Body of pancreas (tissue), 4 donors: ENCODE measurements at regions not wholly inside any gene's neighbourhood (a gene's known extent, or its start where the extent isn't known, plus 50 kb on each side); places are given as distances from the start of the nearest gene placed in this dataset.

Experiments
- POLR2A ChIP-seq, 3 donors: fragments of 450-650 bp; IDR thresholded peaks; one replicate each; pipeline ENCODE4 v1.6.1; 2016; ENCODE audit warnings: antibody characterized with exemption in 3 of 3, mild to moderate bottlenecking in 2 of 3
- TF ChIP-seq, protein P1 (sequence below), 7 experiments: fragments of 450-650 bp in 4 of 7; fragments of 200-600 bp in 3 of 7; sonication (generic) in 3 of 7; IDR thresholded peaks; one replicate each; pipeline ENCODE4 v1.5.1; 2016 to 2019; ENCODE audit warnings: antibody characterized with exemption in 7 of 7

- TF ChIP-seq, protein P1, sequence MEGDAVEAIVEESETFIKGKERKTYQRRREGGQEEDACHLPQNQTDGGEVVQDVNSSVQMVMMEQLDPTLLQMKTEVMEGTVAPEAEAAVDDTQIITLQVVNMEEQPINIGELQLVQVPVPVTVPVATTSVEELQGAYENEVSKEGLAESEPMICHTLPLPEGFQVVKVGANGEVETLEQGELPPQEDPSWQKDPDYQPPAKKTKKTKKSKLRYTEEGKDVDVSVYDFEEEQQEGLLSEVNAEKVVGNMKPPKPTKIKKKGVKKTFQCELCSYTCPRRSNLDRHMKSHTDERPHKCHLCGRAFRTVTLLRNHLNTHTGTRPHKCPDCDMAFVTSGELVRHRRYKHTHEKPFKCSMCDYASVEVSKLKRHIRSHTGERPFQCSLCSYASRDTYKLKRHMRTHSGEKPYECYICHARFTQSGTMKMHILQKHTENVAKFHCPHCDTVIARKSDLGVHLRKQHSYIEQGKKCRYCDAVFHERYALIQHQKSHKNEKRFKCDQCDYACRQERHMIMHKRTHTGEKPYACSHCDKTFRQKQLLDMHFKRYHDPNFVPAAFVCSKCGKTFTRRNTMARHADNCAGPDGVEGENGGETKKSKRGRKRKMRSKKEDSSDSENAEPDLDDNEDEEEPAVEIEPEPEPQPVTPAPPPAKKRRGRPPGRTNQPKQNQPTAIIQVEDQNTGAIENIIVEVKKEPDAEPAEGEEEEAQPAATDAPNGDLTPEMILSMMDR (IDR thresholded peaks at IDR 0.05): no peak
- no peak for TF ChIP-seq POLR2A (IDR thresholded peaks at IDR 0.05)
Observed at GRCh38 chr18:56315363-56315762, 323.0 kb downstream of the TXNL1 start.
